ENCODE measurements at regions not wholly inside any gene's neighbourhood (a gene's known extent, or its start where the extent isn't known, plus 50 kb on each side); places are given as distances from the start of the nearest gene placed in this dataset.

- no peak overlapping the region for H3K27ac ChIP-seq
- no peak overlapping the region for H3K9ac ChIP-seq (ENCODE audit: insufficient read length)
- no peak overlapping the region for H3K4me3 ChIP-seq
- no peak for DNase-seq (ENCODE audit: low read depth, low spot score)
- no peaks in the 10 kb centered on the region for H3K9me3 ChIP-seq (ENCODE audit: low read depth, low read length)
- no peaks in the 10 kb centered on the region for H3K36me3 ChIP-seq (ENCODE audit: insufficient read depth, low read length)
- TF ChIP-seq EZH2 (IDR thresholded peaks at IDR 0.05) (no peak), POLR2AphosphoS5 (IDR thresholded peaks at IDR 0.05; ENCODE audit: borderline replicate concordance, low read depth, low read length) (no peak), FOXP2 (optimal IDR thresholded peaks at IDR 0.05; ENCODE audit: control extremely low read depth, extremely low read length, insufficient read depth) (no peak)
Observed at GRCh38 chr13:106322628-106323027, 212.8 kb downstream of the EFNB2 start.

GRCh38 chr13:106318941-106319411 is 216.5 kb downstream of the EFNB2 start:
- Histone ChIP-seq H3K4me3 (no peak overlapping the region), H3K9ac (ENCODE audit: insufficient read length) (no peak overlapping the region), H3K27ac (no peak overlapping the region), H3K36me3 (ENCODE audit: insufficient read depth, low read length) (no peaks in the 10 kb centered on the region), H3K9me3 (ENCODE audit: low read depth, low read length) (no peaks in the 10 kb centered on the region)
- no peak for TF ChIP-seq FOXP2 (optimal IDR thresholded peaks at IDR 0.05; ENCODE audit: control extremely low read depth, extremely low read length, insufficient read depth)
- no peak for TF ChIP-seq EZH2 (IDR thresholded peaks at IDR 0.05)
- TF ChIP-seq POLR2AphosphoS5 (IDR thresholded peaks at IDR 0.05; ENCODE audit: borderline replicate concordance, low read depth, low read length): no peak
- no peak for DNase-seq (ENCODE audit: low read depth, low spot score)

DNA sequence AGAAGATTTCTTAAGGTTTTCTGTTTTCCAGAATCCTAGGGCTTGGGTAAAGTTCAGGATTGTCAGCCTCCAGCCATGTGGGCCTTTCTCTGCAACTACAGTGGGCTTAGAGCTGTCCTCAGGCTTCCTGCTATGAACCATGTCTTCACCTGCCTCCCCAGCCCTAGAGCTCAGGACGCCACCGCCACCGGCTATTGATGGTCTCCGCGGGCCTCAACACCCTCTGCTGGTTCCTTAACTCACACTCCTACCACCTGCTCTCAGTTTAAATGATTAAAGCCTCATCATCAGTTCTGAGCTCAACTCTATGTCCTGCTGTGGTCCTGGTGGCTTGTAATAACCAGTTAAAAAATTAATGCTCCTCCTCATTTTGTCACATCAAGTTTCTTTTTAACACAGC is 221.0 kb downstream of the EFNB2 start:
- TF ChIP-seq POLR2AphosphoS5 (IDR thresholded peaks at IDR 0.05; ENCODE audit: borderline replicate concordance, low read depth, low read length): no peak
- TF ChIP-seq EZH2 (IDR thresholded peaks at IDR 0.05): no peak
- H3K9me3 ChIP-seq (ENCODE audit: low read depth, low read length): no peaks in the 10 kb centered on the region
- H3K36me3 ChIP-seq (ENCODE audit: insufficient read depth, low read length): no peaks in the 10 kb centered on the region

DNA sequence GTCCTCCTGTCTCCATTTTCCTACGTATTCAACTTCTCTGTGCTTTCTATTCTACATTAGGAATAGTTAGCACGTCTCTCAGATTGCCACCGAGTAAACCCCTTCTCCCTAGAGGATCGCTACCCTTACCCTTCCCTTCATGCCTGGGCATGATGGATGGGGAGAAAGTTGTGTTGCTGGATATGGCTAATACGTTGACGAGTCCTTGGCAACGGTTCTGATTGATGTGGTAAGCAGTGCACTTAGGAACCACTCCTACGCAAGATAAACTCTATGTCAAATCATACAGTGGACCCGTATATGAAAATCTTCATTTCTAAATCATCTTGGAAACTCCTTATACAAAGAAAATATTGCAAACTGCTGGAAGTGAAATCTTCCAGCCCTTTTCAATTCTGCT is 224.5 kb downstream of the EFNB2 start:
- H3K9me3 ChIP-seq (ENCODE audit: low read depth, low read length): no peaks in the 10 kb centered on the region
- no peaks in the 10 kb centered on the region for H3K36me3 ChIP-seq (ENCODE audit: insufficient read depth, low read length)
- TF ChIP-seq FOXP2 (optimal IDR thresholded peaks at IDR 0.05; ENCODE audit: control extremely low read depth, extremely low read length, insufficient read depth): no peak
- TF ChIP-seq POLR2AphosphoS5 (IDR thresholded peaks at IDR 0.05; ENCODE audit: borderline replicate concordance, low read depth, low read length): no peak
- no peak for TF ChIP-seq EZH2 (IDR thresholded peaks at IDR 0.05)
- H3K4me3 ChIP-seq: no peak overlapping the region
- DNase-seq (ENCODE audit: low read depth, low spot score): no peak
- H3K9ac ChIP-seq (ENCODE audit: insufficient read length): no peak overlapping the region
- H3K27ac ChIP-seq: no peak overlapping the region

More for the DNA sequence above, 221.0 kb downstream of the EFNB2 start:
- Histone ChIP-seq H3K4me3 (no peak overlapping the region), H3K9ac (ENCODE audit: insufficient read length) (no peak overlapping the region), H3K27ac (no peak overlapping the region)
- no peak for DNase-seq (ENCODE audit: low read depth, low spot score)

DNA sequence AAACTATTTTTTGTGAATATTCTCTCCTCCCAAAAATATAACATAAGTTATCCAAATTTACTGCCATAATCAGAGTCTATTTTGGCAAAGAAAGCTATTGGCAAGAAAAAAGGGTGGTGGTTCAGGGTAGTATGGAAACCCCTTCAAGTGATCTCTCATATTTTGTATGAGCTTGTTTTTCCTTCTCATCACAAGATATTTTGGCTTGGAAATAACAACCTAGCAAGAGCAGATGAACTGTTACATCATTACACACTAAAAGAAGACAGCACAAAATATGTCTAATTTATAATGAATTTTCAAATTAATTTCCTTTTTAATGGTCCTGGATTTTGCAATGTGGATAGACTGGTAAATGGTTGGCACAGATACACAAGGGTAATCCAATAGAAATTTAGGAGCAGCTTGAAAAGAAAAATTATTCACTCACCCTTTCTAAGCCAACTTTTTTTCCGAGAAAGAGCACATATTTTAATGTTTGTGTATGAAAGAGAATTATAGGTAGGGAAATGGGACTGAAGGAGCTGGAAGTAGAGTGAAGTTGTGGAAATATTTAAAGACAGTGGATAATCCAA is 225.1 kb downstream of the EFNB2 start:
- Histone ChIP-seq H3K9ac (ENCODE audit: insufficient read length) (no peak overlapping the region), H3K9me3 (ENCODE audit: low read depth, low read length) (no peaks in the 10 kb centered on the region), H3K36me3 (ENCODE audit: insufficient read depth, low read length) (no peaks in the 10 kb centered on the region), H3K27ac (no peak overlapping the region), H3K4me3 (no peak overlapping the region)
- TF ChIP-seq POLR2AphosphoS5 (IDR thresholded peaks at IDR 0.05; ENCODE audit: borderline replicate concordance, low read depth, low read length) (no peak), FOXP2 (optimal IDR thresholded peaks at IDR 0.05; ENCODE audit: control extremely low read depth, extremely low read length, insufficient read depth) (no peak), EZH2 (IDR thresholded peaks at IDR 0.05) (no peak)
- DNase-seq (ENCODE audit: low read depth, low spot score): no peak

DNA sequence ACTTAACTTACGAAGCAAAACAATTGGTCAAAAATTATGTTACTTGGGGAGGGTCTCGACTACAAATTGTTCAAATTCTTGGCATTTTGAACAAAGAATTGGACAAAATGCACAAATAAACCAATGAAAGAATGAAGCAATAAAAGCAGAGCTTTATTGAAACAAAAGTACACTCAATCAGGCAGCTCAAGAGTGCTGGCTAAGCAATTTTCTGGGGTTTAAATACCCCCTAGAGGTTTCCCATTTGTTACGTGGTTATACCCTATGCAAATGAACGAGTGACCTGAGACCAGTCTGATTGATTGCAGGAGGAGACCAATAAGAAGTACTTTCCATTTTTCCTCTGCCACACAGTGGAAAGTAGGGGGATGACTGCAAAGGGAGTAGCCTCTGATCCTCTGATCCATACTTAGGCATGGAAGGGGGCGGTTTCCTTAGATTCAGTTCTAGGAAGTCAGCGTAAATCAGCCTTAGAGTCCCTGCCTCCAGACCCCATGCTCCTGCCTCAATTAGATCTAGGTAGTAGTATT is 228.6 kb downstream of the EFNB2 start:
- TF ChIP-seq FOXP2 (optimal IDR thresholded peaks at IDR 0.05; ENCODE audit: control extremely low read depth, extremely low read length, insufficient read depth) (no peak), EZH2 (IDR thresholded peaks at IDR 0.05) (no peak), POLR2AphosphoS5 (IDR thresholded peaks at IDR 0.05; ENCODE audit: borderline replicate concordance, low read depth, low read length) (no peak)
- Histone ChIP-seq H3K27ac (no peak overlapping the region), H3K9me3 (ENCODE audit: low read depth, low read length) (no peaks in the 10 kb centered on the region), H3K36me3 (ENCODE audit: insufficient read depth, low read length) (no peaks in the 10 kb centered on the region), H3K4me3 (no peak overlapping the region), H3K9ac (ENCODE audit: insufficient read length) (no peak overlapping the region)
- DNase-seq (ENCODE audit: low read depth, low spot score): no peak

- Histone ChIP-seq H3K9ac (ENCODE audit: insufficient read length) (no peak overlapping the region), H3K4me3 (no peak overlapping the region), H3K36me3 (ENCODE audit: insufficient read depth, low read length) (no peaks in the 10 kb centered on the region), H3K27ac (no peak overlapping the region), H3K9me3 (ENCODE audit: low read depth, low read length) (no peaks in the 10 kb centered on the region)
- TF ChIP-seq FOXP2 (optimal IDR thresholded peaks at IDR 0.05; ENCODE audit: control extremely low read depth, extremely low read length, insufficient read depth) (no peak), EZH2 (IDR thresholded peaks at IDR 0.05) (no peak), POLR2AphosphoS5 (IDR thresholded peaks at IDR 0.05; ENCODE audit: borderline replicate concordance, low read depth, low read length) (no peak)
- DNase-seq (ENCODE audit: low read depth, low spot score): no peak
Observed at GRCh38 chr13:106302843-106303242, 232.6 kb downstream of the EFNB2 start.

- H3K27ac ChIP-seq: no peak overlapping the region
- no peaks in the 10 kb centered on the region for H3K9me3 ChIP-seq (ENCODE audit: low read depth, low read length)
Observed at GRCh38 chr13:106302011-106302410, 233.5 kb downstream of the EFNB2 start.

DNA sequence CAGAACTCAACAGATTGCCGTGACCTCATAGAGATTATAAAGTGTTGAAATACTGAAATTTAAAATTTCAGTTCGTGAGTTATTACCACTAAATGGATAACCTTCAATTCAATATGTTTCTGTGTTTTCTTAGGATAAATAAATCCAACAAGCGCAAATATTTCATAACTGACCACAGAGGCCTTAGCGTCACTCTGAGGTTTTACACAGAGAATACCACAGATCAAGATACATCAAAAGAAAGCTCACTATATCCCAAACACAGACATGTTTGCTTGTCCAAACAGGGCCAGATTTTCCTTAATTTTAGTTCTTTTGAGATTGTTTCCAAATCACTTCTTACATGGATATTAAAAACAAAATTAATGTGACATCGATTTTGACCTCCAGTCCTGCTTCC is 235.8 kb downstream of the EFNB2 start:
- DNase-seq (ENCODE audit: low read depth, low spot score): no peak
- TF ChIP-seq POLR2AphosphoS5 (IDR thresholded peaks at IDR 0.05; ENCODE audit: borderline replicate concordance, low read depth, low read length): no peak
- no peak for TF ChIP-seq FOXP2 (optimal IDR thresholded peaks at IDR 0.05; ENCODE audit: control extremely low read depth, extremely low read length, insufficient read depth)
- TF ChIP-seq EZH2 (IDR thresholded peaks at IDR 0.05): no peak

More at GRCh38 chr13:106302011-106302410, 233.5 kb downstream of the EFNB2 start:
- Histone ChIP-seq H3K9ac (ENCODE audit: insufficient read length) (no peak overlapping the region), H3K4me3 (no peak overlapping the region), H3K36me3 (ENCODE audit: insufficient read depth, low read length) (no peaks in the 10 kb centered on the region)
- no peak for TF ChIP-seq FOXP2 (optimal IDR thresholded peaks at IDR 0.05; ENCODE audit: control extremely low read depth, extremely low read length, insufficient read depth)
- no peak for DNase-seq (ENCODE audit: low read depth, low spot score)

More for the DNA sequence above, 235.8 kb downstream of the EFNB2 start:
- Histone ChIP-seq H3K27ac (no peak overlapping the region), H3K4me3 (no peak overlapping the region), H3K9me3 (ENCODE audit: low read depth, low read length) (no peaks in the 10 kb centered on the region), H3K36me3 (ENCODE audit: insufficient read depth, low read length) (no peaks in the 10 kb centered on the region), H3K9ac (ENCODE audit: insufficient read length) (no peak overlapping the region)

Data from SK-N-MC (cell line).